ENCODE measurements at regions not wholly inside any gene's neighbourhood (a gene's known extent, or its start where the extent isn't known, plus 50 kb on each side); places are given as distances from the start of the nearest gene placed in this dataset.

GRCh38 chr6:44045672-44046015, 81.6 kb downstream of the MRPL14 start:
- no peaks in the 10 kb centered on the region for H3K9me3 ChIP-seq
- WGBS, result 50% methylated on average over 1 of the region's 1 CpG

GRCh38 chr6:44044940-44045671, 82.1 kb downstream of the MRPL14 start:
- no peaks in the 10 kb centered on the region for H3K36me3 ChIP-seq
- H3K4me3 ChIP-seq, result no peak overlapping the region
- WGBS, result 98% methylated on average over 2 of the region's 2 CpGs
- TF ChIP-seq CTCF (IDR thresholded peaks at IDR 0.05) (no peak), EP300 (IDR thresholded peaks at IDR 0.05) (no peak), POLR2AphosphoS5 (IDR thresholded peaks at IDR 0.05) (no peak), POLR2A (IDR thresholded peaks at IDR 0.05) (no peak)
- H3K4me1 ChIP-seq, result peaks cover 65% of the 10 kb centered on the region
- DNase-seq (ENCODE audit: low spot score in 2 of 2), result no peak
- no peaks in the 10 kb centered on the region for H3K27me3 ChIP-seq
- no peaks in the 10 kb centered on the region for H3K9me3 ChIP-seq
- H3K27ac ChIP-seq, result no peak overlapping the region

More at GRCh38 chr6:44045672-44046015, 81.6 kb downstream of the MRPL14 start:
- Histone ChIP-seq H3K27ac (no peak overlapping the region), H3K27me3 (no peaks in the 10 kb centered on the region), H3K4me1 (peaks cover 70% of the 10 kb centered on the region), H3K4me3 (no peak overlapping the region), H3K36me3 (no peaks in the 10 kb centered on the region)
- no peak for DNase-seq (ENCODE audit: low spot score in 2 of 2)
- TF ChIP-seq CTCF (IDR thresholded peaks at IDR 0.05), result no peak
- TF ChIP-seq EP300 (IDR thresholded peaks at IDR 0.05), result no peak
- TF ChIP-seq POLR2AphosphoS5 (IDR thresholded peaks at IDR 0.05), result no peak
- TF ChIP-seq POLR2A (IDR thresholded peaks at IDR 0.05), result no peak

GRCh38 chr6:44044154-44044539, 83.1 kb downstream of the MRPL14 start:
- H3K27me3 ChIP-seq, result no peaks in the 10 kb centered on the region
- H3K27ac ChIP-seq, result no peak overlapping the region
- no peak for DNase-seq (ENCODE audit: low spot score in 2 of 2)
- peaks cover 55% of the 10 kb centered on the region for H3K4me1 ChIP-seq
- no peak for TF ChIP-seq POLR2A (IDR thresholded peaks at IDR 0.05)
- no peak for TF ChIP-seq CTCF (IDR thresholded peaks at IDR 0.05)
- TF ChIP-seq POLR2AphosphoS5 (IDR thresholded peaks at IDR 0.05), result no peak
- no peak for TF ChIP-seq EP300 (IDR thresholded peaks at IDR 0.05)
- no peak overlapping the region for H3K4me3 ChIP-seq
- no peaks in the 10 kb centered on the region for H3K36me3 ChIP-seq
- WGBS, result 62% methylated on average over 6 of the region's 6 CpGs
- no peaks in the 10 kb centered on the region for H3K9me3 ChIP-seq

GRCh38 chr6:44043479-44044153, 83.6 kb downstream of the MRPL14 start:
- DNase-seq (ENCODE audit: low spot score in 2 of 2), result no peak
- Histone ChIP-seq H3K27ac (no peak overlapping the region), H3K9me3 (no peaks in the 10 kb centered on the region), H3K27me3 (no peaks in the 10 kb centered on the region), H3K4me1 (peaks cover 50% of the 10 kb centered on the region), H3K4me3 (no peak overlapping the region), H3K36me3 (no peaks in the 10 kb centered on the region)
- no peak for TF ChIP-seq POLR2AphosphoS5 (IDR thresholded peaks at IDR 0.05)
- no peak for TF ChIP-seq CTCF (IDR thresholded peaks at IDR 0.05)
- no peak for TF ChIP-seq EP300 (IDR thresholded peaks at IDR 0.05)
- no peak for TF ChIP-seq POLR2A (IDR thresholded peaks at IDR 0.05)
- WGBS, result 74% methylated on average over 2 of the region's 2 CpGs

GRCh38 chr6:44042989-44043478, 84.2 kb downstream of the MRPL14 start:
- no peaks in the 10 kb centered on the region for H3K36me3 ChIP-seq
- DNase-seq (ENCODE audit: low spot score in 2 of 2), result peak in 1 of 2 donors; percentile 52
- TF ChIP-seq POLR2AphosphoS5 (IDR thresholded peaks at IDR 0.05), result no peak
- TF ChIP-seq EP300 (IDR thresholded peaks at IDR 0.05), result no peak
- no peak for TF ChIP-seq CTCF (IDR thresholded peaks at IDR 0.05)
- TF ChIP-seq POLR2A (IDR thresholded peaks at IDR 0.05), result no peak
- H3K27ac ChIP-seq, result no peak overlapping the region
- no peaks in the 10 kb centered on the region for H3K9me3 ChIP-seq
- no peaks in the 10 kb centered on the region for H3K27me3 ChIP-seq
- peaks cover 44% of the 10 kb centered on the region for H3K4me1 ChIP-seq
- WGBS, result 75% methylated on average over 1 of the region's 1 CpG
- H3K4me3 ChIP-seq, result no peak overlapping the region
